GM18951 (cell line): ENCODE measurements at regions not wholly inside any gene's neighbourhood (a gene's known extent, or its start where the extent isn't known, plus 50 kb on each side); places are given as distances from the start of the nearest gene placed in this dataset.
"Not testable (repeated sequence)": the region's sequence is repeated elsewhere in the genome, so short reads cannot be mapped to it uniquely, and the experiment has no call there.

ENCODE experiments used
- POLR2A ChIP-seq: IDR thresholded peaks from 4 replicates; pipeline ENCODE4 v1.6.1; 2011; ENCODE audit warnings: mild to moderate bottlenecking; ENCODE audit not compliant: insufficient read length, insufficient read depth; ENCODE audit errors: extremely low read depth
- in situ Hi-C: fragments of 300-500 bp; cut with MboI; formaldehyde crosslinking; loops from one replicate; pipeline ENCODE4 v1.12.0; 2022; ENCODE audit warnings: low sequenced_read_pairs, mixed read lengths, inconsistent platforms; ENCODE audit not compliant: unreplicated experiment

DNA sequence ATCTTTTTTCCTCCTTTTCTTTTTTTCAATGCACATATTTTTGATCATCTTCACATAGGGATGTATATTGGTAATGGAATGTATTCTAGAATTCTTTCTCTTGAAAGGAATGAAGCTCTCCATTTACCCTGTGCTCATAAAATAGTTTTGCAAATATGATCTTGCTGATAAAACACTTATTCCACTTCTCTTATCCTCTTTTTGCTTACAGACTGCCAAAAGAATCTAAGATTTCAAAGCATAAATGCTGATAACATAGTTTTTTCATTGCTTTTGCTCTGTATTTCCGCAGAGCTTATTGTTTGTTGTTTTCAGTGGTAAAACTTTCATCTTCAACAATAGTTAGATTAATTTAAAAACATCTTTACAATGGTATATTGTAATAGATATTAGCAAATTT, 350.5 kb downstream of the PAX1 start:
- in situ Hi-C loops: no loop called here
- TF ChIP-seq POLR2A: no peak

DNA sequence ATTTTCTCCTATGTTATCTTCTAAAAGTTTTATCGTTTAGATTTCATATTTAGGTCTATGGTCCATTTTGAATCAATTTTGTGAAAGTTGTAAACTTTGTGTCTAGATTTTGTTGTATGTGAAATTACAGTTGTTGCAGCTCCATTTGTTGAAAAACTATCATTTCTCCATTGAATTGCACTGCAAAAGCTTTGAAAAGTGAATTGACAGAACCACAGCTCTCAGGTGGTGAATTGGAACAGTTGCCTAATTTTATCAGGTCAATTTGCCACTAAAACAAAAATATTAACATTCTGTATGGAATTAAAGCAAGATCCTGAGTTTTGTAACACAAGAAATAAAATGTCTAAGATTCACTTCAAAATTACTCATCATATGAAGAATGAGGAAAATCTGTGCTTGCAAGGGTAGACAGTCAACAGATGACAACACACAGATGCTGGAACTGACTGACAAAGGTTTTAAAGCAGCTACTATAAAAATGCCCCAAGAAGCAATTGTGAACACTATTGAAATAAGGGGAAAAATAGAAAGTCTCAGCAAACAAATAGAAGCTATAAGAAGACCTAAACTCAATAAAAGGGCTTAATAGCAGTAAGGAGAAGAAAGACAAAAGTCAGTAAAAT, 346.7 kb downstream of the PAX1 start:
- in situ Hi-C loops: no loop called here

DNA sequence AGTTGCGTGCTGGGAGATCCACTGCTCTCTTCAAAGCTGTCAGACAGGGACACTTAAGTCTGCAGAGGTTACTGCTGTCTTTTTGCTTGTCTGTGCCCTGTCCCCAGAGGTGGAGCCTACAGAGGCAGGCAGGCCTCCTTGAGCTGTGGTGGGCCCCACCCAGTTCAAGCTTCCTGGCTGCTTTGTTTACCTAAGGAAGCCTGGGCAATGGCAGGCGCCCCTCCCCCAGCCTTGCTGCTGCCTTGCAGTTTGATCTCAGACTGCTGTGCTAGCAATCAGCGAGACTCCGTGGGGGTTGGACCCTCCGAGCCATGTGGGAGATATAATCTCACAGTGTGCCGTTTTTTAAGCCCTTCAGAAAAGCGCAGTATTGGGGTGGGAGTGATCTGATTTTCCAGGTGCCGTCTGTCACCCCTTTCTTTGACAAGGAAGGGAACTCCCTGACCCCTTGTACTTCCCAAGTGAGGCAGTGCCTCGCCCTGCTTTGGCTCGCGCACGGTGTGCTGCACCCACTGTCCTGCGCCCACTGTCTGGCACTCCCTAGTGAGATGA, 340.6 kb downstream of the PAX1 start:
- in situ Hi-C loops: not testable (repeated sequence)

More for the DNA sequence above, 346.7 kb downstream of the PAX1 start:
- TF ChIP-seq POLR2A: no peak

DNA sequence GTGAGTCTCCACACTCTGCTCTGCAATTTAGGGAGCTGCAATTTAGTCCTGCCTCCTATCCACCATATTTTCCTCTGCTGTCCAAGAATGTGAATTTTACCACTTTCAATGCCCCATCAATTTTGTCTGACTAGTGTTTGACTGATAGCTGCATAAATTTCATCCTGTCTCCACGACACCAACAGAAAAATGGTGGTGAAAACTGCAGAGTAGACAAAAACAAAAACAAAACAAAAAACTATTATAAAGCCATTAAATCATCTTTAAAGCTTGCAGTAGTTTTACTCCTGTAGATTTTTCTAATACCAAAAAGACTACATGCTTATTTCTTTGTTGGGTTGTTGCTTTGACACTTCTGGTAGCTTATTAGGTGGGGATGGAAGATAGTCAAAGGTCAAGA, 322.0 kb downstream of the PAX1 start:
- in situ Hi-C loops: no loop called here
- TF ChIP-seq POLR2A: no peak

DNA sequence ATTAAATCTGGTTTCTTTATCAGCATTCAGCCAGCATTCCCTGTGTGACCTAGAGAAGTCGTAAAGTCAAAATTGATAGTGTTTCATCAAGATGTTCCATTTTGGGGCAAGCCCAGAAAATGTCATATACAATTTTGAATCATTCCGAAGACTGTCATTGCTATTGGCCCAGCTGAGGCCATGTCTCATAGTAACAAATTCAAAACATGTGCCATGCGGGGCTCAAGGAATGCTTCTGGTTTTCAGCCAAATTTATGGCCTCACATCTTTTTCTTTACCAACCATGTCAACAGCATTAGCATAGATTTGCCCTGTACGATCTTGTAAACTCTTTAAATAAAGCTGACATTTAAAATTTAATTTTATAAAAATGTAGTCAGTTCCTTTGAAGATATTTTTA, 314.7 kb downstream of the PAX1 start:
- in situ Hi-C loops: no loop called here
- no peak for TF ChIP-seq POLR2A

DNA sequence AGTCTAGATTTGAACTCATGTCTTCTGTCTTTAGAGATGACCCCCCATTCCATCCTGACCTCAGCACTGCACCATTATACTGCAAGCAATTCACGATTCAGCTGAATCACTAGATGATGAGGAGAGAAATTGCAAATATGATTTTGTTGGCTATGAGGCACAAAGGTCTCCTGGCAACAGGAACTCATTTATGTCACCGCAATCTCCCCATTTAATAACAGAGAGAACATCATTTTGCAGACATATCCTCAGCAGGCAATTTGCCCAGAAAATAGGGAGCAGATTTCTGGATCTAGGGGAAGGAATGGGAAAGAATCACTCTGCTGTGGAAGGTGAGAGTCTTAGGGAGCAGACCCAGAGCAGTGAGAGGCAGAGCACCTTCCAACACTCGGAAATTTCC, 303.0 kb downstream of the PAX1 start:
- in situ Hi-C loops: no loop called here
- TF ChIP-seq POLR2A: no peak

DNA sequence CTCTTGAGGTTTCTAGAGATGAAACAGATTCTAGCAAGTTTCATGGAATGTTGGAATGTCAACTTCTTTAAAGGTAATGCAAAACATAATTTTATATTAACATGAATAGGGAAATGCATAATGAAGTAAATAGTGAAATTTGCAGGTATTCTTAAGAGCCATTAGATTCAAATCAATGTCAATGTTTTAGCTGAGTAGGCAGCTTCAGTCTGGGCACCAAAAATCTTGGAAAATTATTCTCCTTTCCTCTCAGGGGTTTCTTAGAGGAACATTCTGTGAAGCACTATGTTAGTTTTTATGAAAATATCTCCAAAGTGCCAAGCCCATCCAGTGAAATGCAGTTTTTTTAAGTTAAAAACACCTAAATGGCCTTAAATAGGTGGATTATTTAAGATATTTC, 300.8 kb downstream of the PAX1 start:
- TF ChIP-seq POLR2A: no peak
- in situ Hi-C loops: no loop called here

DNA sequence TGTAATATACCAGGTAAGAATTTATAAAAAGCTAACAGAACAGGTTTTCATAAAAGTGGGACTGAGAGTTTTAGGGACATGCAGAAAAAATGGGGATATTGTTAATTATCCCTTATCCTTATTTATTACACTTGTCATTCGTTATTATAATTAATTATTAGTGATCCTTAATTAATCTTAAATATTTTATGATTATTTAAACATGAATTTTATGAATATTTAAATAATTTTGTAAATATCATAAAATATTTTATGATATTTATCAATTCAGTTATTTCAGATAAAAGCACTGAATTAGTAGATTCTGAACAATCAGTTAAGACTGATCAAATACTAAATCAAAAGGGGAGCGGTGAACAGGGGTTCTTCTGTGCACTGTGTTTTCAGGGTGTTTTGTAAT, 300.1 kb downstream of the PAX1 start:
- no peak for TF ChIP-seq POLR2A
- in situ Hi-C loops: no loop called here

DNA sequence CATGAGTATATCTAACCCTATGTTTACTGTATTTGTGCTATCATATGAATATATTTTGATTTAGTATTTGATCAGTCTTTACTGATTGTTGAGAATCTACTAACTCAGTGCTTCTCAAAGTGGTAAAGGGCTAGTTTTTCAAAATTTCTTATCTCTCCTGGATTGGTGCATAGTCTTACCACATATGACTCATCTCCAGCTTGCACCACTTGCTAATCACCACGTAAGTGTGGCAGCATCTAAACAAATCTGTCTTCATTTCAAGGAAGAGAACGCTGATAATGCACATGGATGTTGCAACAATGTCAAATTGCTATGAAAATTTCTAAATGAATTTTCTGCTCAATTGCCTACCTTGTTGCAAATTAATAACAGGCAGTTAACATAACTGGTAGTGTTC, 299.5 kb downstream of the PAX1 start:
- in situ Hi-C loops: no loop called here
- no peak for TF ChIP-seq POLR2A

DNA sequence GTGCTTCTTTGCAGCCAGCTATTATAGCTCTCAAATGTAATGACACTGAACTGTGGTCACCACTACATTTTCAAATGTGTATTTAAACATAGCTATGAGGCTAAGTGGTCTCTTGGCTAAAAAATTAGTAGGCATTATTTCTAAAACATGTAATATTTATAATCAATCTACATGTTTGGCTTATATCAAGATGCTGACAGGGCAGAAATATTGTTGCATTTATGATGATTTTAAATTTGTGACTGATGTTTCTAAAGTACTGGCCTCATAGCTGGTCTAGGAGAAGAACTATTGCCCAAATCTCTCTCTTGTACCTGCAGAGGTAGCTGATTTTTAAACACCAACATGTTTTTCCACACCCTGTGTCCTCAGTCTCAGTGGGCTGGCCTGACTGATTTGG, 298.2 kb downstream of the PAX1 start:
- TF ChIP-seq POLR2A: no peak
- in situ Hi-C loops: no loop called here

DNA sequence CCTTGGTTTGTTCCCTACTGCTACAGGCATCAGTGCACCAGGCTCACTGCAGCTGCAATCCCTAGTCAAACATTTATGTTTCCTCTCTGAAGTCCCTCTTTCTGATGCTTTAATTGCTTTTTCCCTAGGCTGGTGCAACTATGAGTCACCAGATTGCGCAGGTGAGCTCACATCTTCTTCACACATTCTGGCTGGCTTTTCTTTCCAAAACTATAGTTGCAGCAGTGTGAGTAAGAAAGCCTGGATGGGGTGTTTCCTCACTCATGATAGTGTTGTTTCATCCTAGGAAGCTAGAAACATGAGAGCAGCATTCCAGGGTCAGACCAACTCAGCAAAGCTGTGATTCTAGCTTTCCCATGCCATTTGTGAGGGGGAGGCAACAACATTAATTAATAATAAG, 296.4 kb downstream of the PAX1 start:
- no peak for TF ChIP-seq POLR2A
- in situ Hi-C loops: no loop called here

DNA sequence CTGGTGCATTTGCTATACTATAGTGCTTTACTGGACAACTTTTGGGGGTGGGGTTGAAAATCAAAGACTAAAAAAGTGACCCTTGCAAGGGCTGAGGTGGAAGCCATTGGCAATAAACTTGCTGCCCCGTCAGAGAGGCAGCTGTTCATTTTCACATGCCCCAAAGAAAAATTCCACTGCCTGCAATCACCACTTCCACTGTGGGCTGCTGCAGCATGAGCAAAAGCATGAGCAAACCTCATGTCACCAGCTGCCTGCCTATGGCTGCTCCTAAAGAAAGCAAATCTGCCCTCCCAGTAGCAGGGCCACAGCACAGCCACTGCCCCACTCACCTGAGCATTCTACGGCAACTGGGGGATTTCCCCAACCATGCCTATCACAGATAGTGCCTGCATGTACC, 290.0 kb downstream of the PAX1 start:
- TF ChIP-seq POLR2A: no peak

DNA sequence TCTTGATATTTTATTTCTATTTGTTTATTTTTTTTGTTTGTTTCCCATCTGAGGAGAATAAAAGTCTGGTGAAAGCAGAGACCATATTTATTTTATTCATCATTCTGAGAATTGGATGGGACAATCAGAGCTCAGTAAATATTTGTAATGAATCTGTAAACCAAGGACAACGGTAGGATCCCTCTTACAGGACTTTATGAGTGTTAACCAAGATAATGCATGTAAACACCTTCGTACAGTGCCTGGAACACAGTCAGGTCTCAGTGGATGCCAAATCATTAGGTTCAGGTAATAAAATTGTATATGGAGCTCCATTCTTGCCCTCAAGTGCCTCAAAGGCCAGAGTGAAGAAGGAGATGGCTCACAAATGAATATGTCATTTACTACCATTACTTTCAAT, 288.7 kb downstream of the PAX1 start:
- TF ChIP-seq POLR2A: no peak
- in situ Hi-C loops: no loop called here

More for the DNA sequence above, 290.0 kb downstream of the PAX1 start:
- in situ Hi-C loops: no loop called here

DNA sequence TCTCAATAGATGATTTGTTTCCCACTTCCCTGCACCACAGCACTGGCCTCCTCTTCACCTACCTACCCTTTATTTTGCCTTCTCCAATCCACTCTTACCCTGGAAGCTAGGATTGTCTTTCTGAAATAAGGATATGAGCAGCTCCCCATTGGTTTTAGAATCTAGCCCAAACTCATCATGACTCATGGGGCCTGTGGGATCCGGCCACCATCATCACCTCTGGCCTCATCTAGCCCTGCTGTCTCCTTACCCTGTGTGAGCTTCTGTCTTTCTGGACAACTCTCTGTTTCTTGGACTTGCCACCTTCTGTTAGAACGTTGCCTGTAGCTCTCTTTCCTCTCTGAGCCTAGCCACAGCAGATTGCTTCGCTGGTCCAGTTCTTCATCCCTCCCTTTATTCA, 277.1 kb downstream of the PAX1 start:
- TF ChIP-seq POLR2A: no peak
- in situ Hi-C loops: no loop called here

DNA sequence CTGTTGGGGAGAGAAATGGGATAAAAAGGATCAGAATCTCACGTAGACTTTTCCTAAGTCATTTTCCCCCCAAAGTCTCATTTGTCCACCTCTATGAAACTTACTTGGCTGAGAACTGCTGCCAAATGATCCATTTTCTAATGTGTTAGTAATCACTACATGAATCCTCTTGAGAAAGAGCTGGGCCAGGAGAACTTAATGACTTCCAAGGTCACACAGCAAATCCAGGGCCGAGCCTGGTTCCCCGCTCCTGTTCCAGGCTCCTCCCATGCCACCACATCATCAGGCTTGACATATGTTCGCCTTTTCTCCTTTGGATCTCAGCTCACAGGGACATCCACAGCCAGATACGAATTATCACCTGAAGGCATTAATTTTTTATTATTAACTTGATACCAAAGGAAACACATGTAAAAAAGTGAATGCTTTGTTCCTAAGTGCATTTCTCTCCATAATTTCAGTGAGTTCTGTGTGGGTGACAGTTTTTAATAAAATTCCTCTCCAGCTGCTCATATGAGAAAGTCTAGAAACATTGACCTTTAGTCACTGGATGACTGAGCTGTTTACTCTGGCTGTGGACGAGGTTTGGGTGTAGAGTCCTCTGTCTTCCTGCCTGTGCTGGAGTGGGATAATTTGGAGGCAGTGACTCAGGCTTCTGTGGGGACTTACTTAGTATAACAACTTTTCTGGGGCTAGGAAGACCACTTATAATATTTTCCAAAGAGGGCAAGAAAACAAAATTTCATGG, 276.3 kb downstream of the PAX1 start:
- TF ChIP-seq POLR2A: no peak
- in situ Hi-C loops: no loop called here

DNA sequence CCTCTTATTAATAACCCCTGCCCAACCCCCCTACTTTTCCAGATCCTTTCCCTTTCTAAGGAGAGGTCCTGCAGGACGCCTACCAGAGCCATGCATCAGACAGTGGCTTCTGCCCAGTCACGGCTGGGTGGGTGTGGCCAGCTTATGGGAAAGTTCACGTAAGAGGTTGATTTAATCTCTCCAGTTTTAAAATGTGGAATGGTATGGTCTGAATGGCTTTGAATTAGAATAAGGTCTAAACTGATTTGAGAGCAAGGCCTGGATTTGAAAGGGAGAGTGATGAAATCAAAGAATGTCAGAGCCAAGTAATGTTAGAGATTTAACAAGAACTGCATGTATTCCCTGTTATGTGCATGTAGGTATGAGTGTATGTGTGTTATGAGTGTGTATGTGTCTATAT, 275.7 kb downstream of the PAX1 start:
- TF ChIP-seq POLR2A: no peak
- in situ Hi-C loops: no loop called here
